IPS DF 6.9 (cell line): ENCODE measurements at regions not wholly inside any gene's neighbourhood (a gene's known extent, or its start where the extent isn't known, plus 50 kb on each side); places are given as distances from the start of the nearest gene placed in this dataset.

Experiments
- DNase-seq: peaks from one replicate; pipeline ENCODE4 v3.0.0-alpha.2; 2013; ENCODE audit warnings: low read depth, low spot score
- H3K27ac ChIP-seq: one replicate; pipeline ENCODE4 v1.5.1; 2013; ENCODE audit warnings: low read length, control low read depth
- H3K27me3 ChIP-seq: 2 replicates; pipeline ENCODE4 v1.6.1; 2013; ENCODE audit warnings: mild to moderate bottlenecking, low read length; ENCODE audit not compliant: control insufficient read depth, insufficient read depth
- H3K36me3 ChIP-seq: 2 replicates; pipeline ENCODE4 v1.6.1; 2013; ENCODE audit warnings: low read length; ENCODE audit not compliant: control insufficient read depth, insufficient read depth
- H3K4me1 ChIP-seq: 2 replicates; pipeline ENCODE4 v1.6.1; 2013; ENCODE audit warnings: low read length; ENCODE audit not compliant: control insufficient read depth, insufficient read depth
- H3K4me3 ChIP-seq: 2 replicates; pipeline ENCODE4 v1.5.1; 2013; ENCODE audit warnings: mild to moderate bottlenecking, low read length
- H3K9me3 ChIP-seq: 2 replicates; pipeline ENCODE4 v1.6.1; 2013; ENCODE audit warnings: low read length, inconsistent platforms; ENCODE audit not compliant: control insufficient read depth, insufficient read depth
- WGBS: extraction: QIAGEN DNeasy Blood & Tissue Kit; methylation state at CpG from one replicate; pipeline ENCODE4 v1.1.7; 2013; ENCODE audit warnings: mixed read lengths, missing lambda C conversion rate; ENCODE audit not compliant: insufficient read length, insufficient coverage; 5-methylcytosine and 5-hydroxymethylcytosine counted together

DNA sequence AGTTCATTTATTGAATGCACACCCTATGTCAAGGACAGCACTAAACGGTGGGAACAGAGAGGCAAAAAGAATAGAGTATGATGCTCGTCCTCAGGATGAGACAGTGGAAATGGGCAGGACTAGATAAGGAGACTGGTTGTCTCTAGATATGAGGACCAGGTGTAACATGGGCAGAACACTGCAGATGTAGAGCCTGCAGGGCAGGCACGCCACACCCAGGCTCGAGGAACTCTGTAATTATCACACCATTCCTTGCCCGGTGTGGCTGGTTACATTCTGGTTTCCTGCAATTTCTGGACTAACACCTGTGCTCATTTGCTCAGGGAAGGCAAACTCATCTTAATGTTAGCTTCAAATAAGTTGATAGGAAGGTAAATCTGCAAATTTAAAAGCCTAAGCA lies 334.4 kb downstream of the DHX15 start:
- WGBS, result no CpG with 5 or more reads among the region's 5 CpGs
- DNase-seq, result no peak
- no peak overlapping the region for H3K27ac ChIP-seq
- H3K36me3 ChIP-seq, result no peaks in the 10 kb centered on the region
- H3K4me3 ChIP-seq, result no peak overlapping the region
- peaks cover 4% of the 10 kb centered on the region; the same call in 1 of the 2 replicates for H3K4me1 ChIP-seq
- H3K27me3 ChIP-seq, result no peaks in the 10 kb centered on the region
- no peaks in the 10 kb centered on the region for H3K9me3 ChIP-seq

DNA sequence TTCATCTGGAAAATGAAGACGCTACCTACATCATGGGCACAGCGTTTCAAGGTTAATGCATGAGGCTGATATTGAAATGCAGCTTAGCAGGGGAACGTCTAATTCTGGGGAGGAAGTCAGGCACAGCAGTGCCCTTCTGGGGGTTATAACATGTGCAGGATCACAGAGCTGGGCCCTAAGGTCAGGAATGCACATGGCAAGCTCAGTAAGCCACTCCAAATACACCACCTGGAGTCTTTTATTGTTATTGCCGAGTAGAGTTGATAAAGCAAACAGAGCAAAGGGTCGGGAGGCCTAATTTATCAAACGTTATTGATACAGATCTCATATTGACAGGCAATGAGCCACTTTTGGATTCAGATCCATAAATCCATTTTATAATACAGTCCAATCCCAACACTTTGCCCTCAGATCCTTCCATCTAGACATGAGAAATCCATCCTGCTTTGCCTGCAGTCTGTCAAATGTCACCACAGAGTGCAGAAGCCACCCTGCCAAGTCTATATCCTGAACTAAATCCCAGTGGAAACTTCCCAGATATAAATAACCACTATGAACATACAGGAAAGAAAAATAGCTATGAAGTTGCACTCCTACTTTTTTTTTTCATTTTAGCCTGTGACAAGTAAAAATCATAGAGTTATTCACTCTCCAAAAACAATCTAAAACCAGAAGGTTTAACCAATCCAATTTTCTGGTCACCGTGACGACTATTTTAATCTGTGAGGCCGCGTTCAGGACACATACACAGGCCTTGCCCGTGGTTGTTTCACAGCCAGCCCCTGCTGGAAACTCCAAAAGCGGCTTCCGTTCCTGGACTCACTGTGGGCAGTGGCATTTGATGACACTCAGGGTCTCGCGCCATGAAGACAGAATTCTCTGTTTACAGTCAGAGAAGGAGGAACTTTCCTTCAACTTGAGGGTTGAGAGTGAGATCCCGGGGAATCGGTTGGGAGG lies 335.4 kb downstream of the DHX15 start:
- no peak overlapping the region for H3K4me3 ChIP-seq
- H3K36me3 ChIP-seq, result no peaks in the 10 kb centered on the region
- no peak overlapping the region for H3K27ac ChIP-seq
- WGBS, result no CpG with 5 or more reads among the region's 17 CpGs
- H3K27me3 ChIP-seq, result no peaks in the 10 kb centered on the region
- no peak for DNase-seq
- peaks cover 4% of the 10 kb centered on the region; the same call in 1 of the 2 replicates for H3K4me1 ChIP-seq
- no peaks in the 10 kb centered on the region for H3K9me3 ChIP-seq

GRCh38 chr4:24245491-24245820 lies 338.9 kb downstream of the DHX15 start:
- Histone ChIP-seq H3K27ac (no peak overlapping the region), H3K4me1 (peaks cover 4% of the 10 kb centered on the region; the same call in 1 of the 2 replicates), H3K27me3 (no peaks in the 10 kb centered on the region), H3K36me3 (no peaks in the 10 kb centered on the region), H3K4me3 (no peak overlapping the region), H3K9me3 (no peaks in the 10 kb centered on the region)
- DNase-seq, result no peak
- no CpG with 5 or more reads among the region's 2 CpGs for WGBS

- Histone ChIP-seq H3K27ac (no peak overlapping the region), H3K4me1 (peaks cover 4% of the 10 kb centered on the region; the same call in 1 of the 2 replicates), H3K27me3 (no peaks in the 10 kb centered on the region), H3K9me3 (no peaks in the 10 kb centered on the region), H3K4me3 (no peak overlapping the region), H3K36me3 (no peaks in the 10 kb centered on the region)
- DNase-seq, result no peak
- WGBS, result no CpG with 5 or more reads among the region's 9 CpGs
These were observed 339.5 kb downstream of the DHX15 start for GRCh38 chr4:24244663-24245490.

GRCh38 chr4:24243641-24244040 lies 340.7 kb downstream of the DHX15 start:
- H3K36me3 ChIP-seq, result no peaks in the 10 kb centered on the region
- peaks cover 4% of the 10 kb centered on the region; the same call in 1 of the 2 replicates for H3K4me1 ChIP-seq
- no peak for DNase-seq
- H3K27me3 ChIP-seq, result no peaks in the 10 kb centered on the region
- no CpG with 5 or more reads among the region's 2 CpGs for WGBS
- no peak overlapping the region for H3K27ac ChIP-seq
- H3K4me3 ChIP-seq, result no peak overlapping the region
- H3K9me3 ChIP-seq, result no peaks in the 10 kb centered on the region

GRCh38 chr4:24241511-24241910 lies 342.8 kb downstream of the DHX15 start:
- Histone ChIP-seq H3K4me1 (peaks cover 2% of the 10 kb centered on the region; the same call in 1 of the 2 replicates), H3K9me3 (no peaks in the 10 kb centered on the region; the same call in 1 of the 2 replicates), H3K27ac (no peak overlapping the region), H3K27me3 (no peaks in the 10 kb centered on the region), H3K36me3 (no peaks in the 10 kb centered on the region), H3K4me3 (no peak overlapping the region)
- DNase-seq, result no peak
- WGBS, result no CpG with 5 or more reads among the region's 5 CpGs

- Histone ChIP-seq H3K4me3 (no peak overlapping the region), H3K36me3 (no peaks in the 10 kb centered on the region), H3K9me3 (no peaks in the 10 kb centered on the region; the same call in 1 of the 2 replicates), H3K4me1 (peaks cover 2% of the 10 kb centered on the region; the same call in 1 of the 2 replicates), H3K27me3 (no peaks in the 10 kb centered on the region), H3K27ac (no peak overlapping the region)
- DNase-seq, result no peak
These were observed 343.7 kb downstream of the DHX15 start for GRCh38 chr4:24240655-24241054.

GRCh38 chr4:24237709-24238108 lies 346.6 kb downstream of the DHX15 start:
- H3K9me3 ChIP-seq, result no peaks in the 10 kb centered on the region; the same call in 1 of the 2 replicates
- H3K27ac ChIP-seq, result no peak overlapping the region
- DNase-seq, result no peak
- no peaks in the 10 kb centered on the region for H3K4me1 ChIP-seq
- no peaks in the 10 kb centered on the region for H3K27me3 ChIP-seq
- H3K4me3 ChIP-seq, result no peak overlapping the region
- no CpG with 5 or more reads among the region's 7 CpGs for WGBS
- no peaks in the 10 kb centered on the region for H3K36me3 ChIP-seq

DNA sequence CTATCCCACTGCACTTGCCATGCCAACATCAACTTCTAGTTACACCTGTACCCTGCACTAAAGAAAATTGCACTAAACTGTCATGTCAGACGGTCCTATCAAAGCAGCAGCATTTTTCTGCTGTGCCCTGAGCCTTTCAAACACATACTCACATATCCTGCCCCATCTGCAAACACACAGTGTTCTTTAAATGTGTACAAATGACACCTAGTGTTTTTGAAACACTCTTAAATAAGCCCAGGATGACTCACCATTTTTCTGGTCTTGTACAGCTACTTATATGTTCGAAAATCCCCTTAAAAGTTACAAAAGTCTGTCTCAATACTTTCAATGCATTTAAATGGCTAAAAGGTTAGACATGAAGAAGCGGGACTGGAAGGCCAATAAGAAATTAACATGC lies 346.7 kb upstream of the PPARGC1A start:
- Histone ChIP-seq H3K9me3 (no peaks in the 10 kb centered on the region; the same call in 1 of the 2 replicates), H3K4me1 (no peaks in the 10 kb centered on the region), H3K27me3 (no peaks in the 10 kb centered on the region), H3K27ac (no peak overlapping the region), H3K36me3 (no peaks in the 10 kb centered on the region), H3K4me3 (no peak overlapping the region)
- DNase-seq, result no peak
- WGBS, result no CpG with 5 or more reads among the region's 3 CpGs

GRCh38 chr4:24236120-24236519 lies 346.3 kb upstream of the PPARGC1A start:
- Histone ChIP-seq H3K9me3 (no peaks in the 10 kb centered on the region; the same call in 1 of the 2 replicates), H3K4me1 (no peaks in the 10 kb centered on the region), H3K27ac (no peak overlapping the region), H3K27me3 (no peaks in the 10 kb centered on the region), H3K4me3 (no peak overlapping the region), H3K36me3 (no peaks in the 10 kb centered on the region)
- no peak for DNase-seq
- no CpG with 5 or more reads among the region's 5 CpGs for WGBS
